ENCODE measurements at regions not wholly inside any gene's neighbourhood (a gene's known extent, or its start where the extent isn't known, plus 50 kb on each side); places are given as distances from the start of the nearest gene placed in this dataset.

DNA sequence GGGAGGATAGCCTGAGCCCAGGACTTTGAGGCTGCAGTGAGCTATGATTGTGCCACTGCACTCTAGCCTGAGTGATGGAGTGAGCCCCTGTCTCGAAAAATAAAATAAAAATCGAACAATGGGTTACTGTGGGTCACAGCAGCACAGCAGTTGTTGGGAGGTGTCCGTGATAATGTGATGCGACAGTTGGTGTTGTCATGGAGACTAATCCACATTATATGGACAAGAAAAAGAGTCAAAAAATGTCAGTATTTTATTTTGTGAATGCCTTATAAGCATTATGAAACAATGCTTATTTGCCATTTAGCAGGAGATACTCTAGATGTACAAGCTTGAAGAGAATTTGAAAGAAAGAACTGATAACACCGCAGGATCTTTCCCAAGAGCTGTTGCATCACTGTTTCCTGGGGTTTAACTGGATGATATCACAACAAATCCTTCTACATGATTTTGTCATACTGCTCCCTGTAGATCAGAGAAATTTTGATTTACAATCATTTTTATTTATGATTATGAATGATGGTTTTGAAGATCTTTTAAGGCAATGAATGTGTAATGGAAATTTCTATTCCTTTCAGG is 195.4 kb downstream of the BAMBI start:
- no peak for TF ChIP-seq POLR2A (IDR thresholded peaks at IDR 0.05)
- TF ChIP-seq, protein P1, sequence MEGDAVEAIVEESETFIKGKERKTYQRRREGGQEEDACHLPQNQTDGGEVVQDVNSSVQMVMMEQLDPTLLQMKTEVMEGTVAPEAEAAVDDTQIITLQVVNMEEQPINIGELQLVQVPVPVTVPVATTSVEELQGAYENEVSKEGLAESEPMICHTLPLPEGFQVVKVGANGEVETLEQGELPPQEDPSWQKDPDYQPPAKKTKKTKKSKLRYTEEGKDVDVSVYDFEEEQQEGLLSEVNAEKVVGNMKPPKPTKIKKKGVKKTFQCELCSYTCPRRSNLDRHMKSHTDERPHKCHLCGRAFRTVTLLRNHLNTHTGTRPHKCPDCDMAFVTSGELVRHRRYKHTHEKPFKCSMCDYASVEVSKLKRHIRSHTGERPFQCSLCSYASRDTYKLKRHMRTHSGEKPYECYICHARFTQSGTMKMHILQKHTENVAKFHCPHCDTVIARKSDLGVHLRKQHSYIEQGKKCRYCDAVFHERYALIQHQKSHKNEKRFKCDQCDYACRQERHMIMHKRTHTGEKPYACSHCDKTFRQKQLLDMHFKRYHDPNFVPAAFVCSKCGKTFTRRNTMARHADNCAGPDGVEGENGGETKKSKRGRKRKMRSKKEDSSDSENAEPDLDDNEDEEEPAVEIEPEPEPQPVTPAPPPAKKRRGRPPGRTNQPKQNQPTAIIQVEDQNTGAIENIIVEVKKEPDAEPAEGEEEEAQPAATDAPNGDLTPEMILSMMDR (IDR thresholded peaks at IDR 0.05), result no peak
